ENCODE measurements at regions not wholly inside any gene's neighbourhood (a gene's known extent, or its start where the extent isn't known, plus 50 kb on each side); places are given as distances from the start of the nearest gene placed in this dataset.

- no peak overlapping the region for H3K4me3 ChIP-seq (ENCODE audit: low read length in 3 of 3)
- TF ChIP-seq, protein P1, sequence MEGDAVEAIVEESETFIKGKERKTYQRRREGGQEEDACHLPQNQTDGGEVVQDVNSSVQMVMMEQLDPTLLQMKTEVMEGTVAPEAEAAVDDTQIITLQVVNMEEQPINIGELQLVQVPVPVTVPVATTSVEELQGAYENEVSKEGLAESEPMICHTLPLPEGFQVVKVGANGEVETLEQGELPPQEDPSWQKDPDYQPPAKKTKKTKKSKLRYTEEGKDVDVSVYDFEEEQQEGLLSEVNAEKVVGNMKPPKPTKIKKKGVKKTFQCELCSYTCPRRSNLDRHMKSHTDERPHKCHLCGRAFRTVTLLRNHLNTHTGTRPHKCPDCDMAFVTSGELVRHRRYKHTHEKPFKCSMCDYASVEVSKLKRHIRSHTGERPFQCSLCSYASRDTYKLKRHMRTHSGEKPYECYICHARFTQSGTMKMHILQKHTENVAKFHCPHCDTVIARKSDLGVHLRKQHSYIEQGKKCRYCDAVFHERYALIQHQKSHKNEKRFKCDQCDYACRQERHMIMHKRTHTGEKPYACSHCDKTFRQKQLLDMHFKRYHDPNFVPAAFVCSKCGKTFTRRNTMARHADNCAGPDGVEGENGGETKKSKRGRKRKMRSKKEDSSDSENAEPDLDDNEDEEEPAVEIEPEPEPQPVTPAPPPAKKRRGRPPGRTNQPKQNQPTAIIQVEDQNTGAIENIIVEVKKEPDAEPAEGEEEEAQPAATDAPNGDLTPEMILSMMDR (IDR thresholded peaks at IDR 0.05; ENCODE audit: borderline replicate concordance, extremely low read depth, insufficient read depth), result no peak
- no peaks in the 10 kb centered on the region for H3K36me3 ChIP-seq (ENCODE audit: control insufficient read depth in 2 of 3, insufficient read depth in 3 of 3, low read length in 3 of 3)
- H3K27ac ChIP-seq (ENCODE audit: low read depth in 2 of 2, low read length in 2 of 2), result no peak overlapping the region
- DNase-seq (no peak), FAIRE-seq (no peak)
- no peaks in the 10 kb centered on the region for H3K27me3 ChIP-seq (ENCODE audit: control insufficient read depth, insufficient read depth, low read length)
- intact Hi-C loops (cut with DNase I), result no loop called here
- H3K9me3 ChIP-seq (ENCODE audit: control insufficient read depth in 2 of 3, insufficient read depth in 1 of 3, low read length in 3 of 3), result no peaks in the 10 kb centered on the region
- H3K9ac ChIP-seq (ENCODE audit: low read length in 3 of 3), result no peak overlapping the region
- peaks cover 4 to 13% (median 12%) of the 10 kb centered on the region in 3 donors for H3K4me1 ChIP-seq (ENCODE audit: control insufficient read depth in 2 of 3, insufficient read depth in 2 of 3, low read depth in 1 of 3, low read length in 3 of 3)
These were observed 161.0 kb downstream of the SLC28A3 start for GRCh38 chr9:84179531-84179930.

DNA sequence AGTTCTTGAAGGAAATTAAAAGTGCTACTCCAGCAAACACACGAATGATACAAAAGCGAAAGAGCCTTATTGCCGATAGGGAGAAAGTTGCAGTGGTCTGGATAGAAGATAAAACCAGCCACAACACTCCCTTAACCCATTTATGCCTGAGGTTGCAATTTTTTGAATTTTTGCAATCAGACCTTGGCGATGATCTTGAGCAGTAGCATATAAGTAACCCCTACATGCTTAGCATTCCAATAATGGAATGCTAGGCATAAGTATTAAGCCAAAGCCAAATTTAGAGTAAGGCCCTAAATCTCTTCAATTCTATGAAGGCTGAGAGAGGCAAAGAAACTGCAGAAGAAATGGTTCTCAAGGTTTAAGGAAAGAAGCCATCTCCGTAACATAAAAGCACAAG, 153.5 kb downstream of the SLC28A3 start:
- TF ChIP-seq, protein P1 (IDR thresholded peaks at IDR 0.05; ENCODE audit: borderline replicate concordance, extremely low read depth, insufficient read depth), result no peak
- Histone ChIP-seq H3K9ac (ENCODE audit: low read length in 3 of 3) (no peak overlapping the region), H3K4me3 (ENCODE audit: low read length in 3 of 3) (no peak overlapping the region), H3K9me3 (ENCODE audit: control insufficient read depth in 2 of 3, insufficient read depth in 1 of 3, low read length in 3 of 3) (no peaks in the 10 kb centered on the region), H3K27me3 (ENCODE audit: control insufficient read depth, insufficient read depth, low read length) (no peaks in the 10 kb centered on the region), H3K36me3 (ENCODE audit: control insufficient read depth in 2 of 3, insufficient read depth in 3 of 3, low read length in 3 of 3) (no peaks in the 10 kb centered on the region), H3K27ac (ENCODE audit: low read depth in 2 of 2, low read length in 2 of 2) (no peak overlapping the region), H3K4me1 (ENCODE audit: control insufficient read depth in 2 of 3, insufficient read depth in 2 of 3, low read depth in 1 of 3, low read length in 3 of 3) (peaks cover 0 to 3% (median 2%) of the 10 kb centered on the region in 3 donors)
- FAIRE-seq (no peak), DNase-seq (no peak)
- intact Hi-C loops (cut with DNase I), result no loop called here

DNA sequence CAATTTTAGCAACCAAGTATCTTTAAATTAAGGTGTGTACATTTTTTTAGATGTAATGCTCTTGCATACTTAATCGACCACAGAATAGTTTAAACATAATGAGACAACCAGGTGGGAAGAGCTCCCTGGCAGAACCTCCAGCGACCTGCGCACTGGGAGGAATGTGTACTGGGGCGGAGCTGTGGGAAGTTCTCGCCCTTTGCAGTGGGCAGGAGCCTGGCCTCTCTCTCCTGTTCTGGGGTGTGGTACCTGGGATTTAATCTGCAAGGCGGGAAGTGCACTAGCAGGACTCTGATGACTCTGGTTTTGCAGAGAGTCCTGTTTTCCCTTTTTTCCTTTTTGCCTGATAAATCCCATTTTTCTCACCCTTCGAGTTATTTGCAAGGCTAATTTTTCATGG, 150.7 kb downstream of the SLC28A3 start:
- FAIRE-seq (no peak), DNase-seq (no peak)
- TF ChIP-seq, protein P1 (IDR thresholded peaks at IDR 0.05; ENCODE audit: borderline replicate concordance, extremely low read depth, insufficient read depth), result no peak

GRCh38 chr9:84190411-84190810, 150.1 kb downstream of the SLC28A3 start:
- no peak overlapping the region for H3K4me3 ChIP-seq (ENCODE audit: low read length in 3 of 3)
- FAIRE-seq, result no peak

More for the DNA sequence above, 150.7 kb downstream of the SLC28A3 start:
- Histone ChIP-seq H3K9me3 (ENCODE audit: control insufficient read depth in 2 of 3, insufficient read depth in 1 of 3, low read length in 3 of 3) (no peaks in the 10 kb centered on the region), H3K36me3 (ENCODE audit: control insufficient read depth in 2 of 3, insufficient read depth in 3 of 3, low read length in 3 of 3) (no peaks in the 10 kb centered on the region), H3K27me3 (ENCODE audit: control insufficient read depth, insufficient read depth, low read length) (no peaks in the 10 kb centered on the region), H3K9ac (ENCODE audit: low read length in 3 of 3) (no peak overlapping the region), H3K27ac (ENCODE audit: low read depth in 2 of 2, low read length in 2 of 2) (no peak overlapping the region), H3K4me3 (ENCODE audit: low read length in 3 of 3) (no peak overlapping the region), H3K4me1 (ENCODE audit: control insufficient read depth in 2 of 3, insufficient read depth in 2 of 3, low read depth in 1 of 3, low read length in 3 of 3) (no peaks in the 10 kb centered on the region)
- intact Hi-C loops (cut with DNase I), result no loop called here

More at GRCh38 chr9:84190411-84190810, 150.1 kb downstream of the SLC28A3 start:
- TF ChIP-seq, protein P1 (IDR thresholded peaks at IDR 0.05; ENCODE audit: borderline replicate concordance, extremely low read depth, insufficient read depth), result no peak
- H3K36me3 ChIP-seq (ENCODE audit: control insufficient read depth in 2 of 3, insufficient read depth in 3 of 3, low read length in 3 of 3), result no peaks in the 10 kb centered on the region
- no peak overlapping the region for H3K9ac ChIP-seq (ENCODE audit: low read length in 3 of 3)
- H3K27me3 ChIP-seq (ENCODE audit: control insufficient read depth, insufficient read depth, low read length), result no peaks in the 10 kb centered on the region
- no peak for DNase-seq
- no peaks in the 10 kb centered on the region for H3K9me3 ChIP-seq (ENCODE audit: control insufficient read depth in 2 of 3, insufficient read depth in 1 of 3, low read length in 3 of 3)
- H3K27ac ChIP-seq (ENCODE audit: low read depth in 2 of 2, low read length in 2 of 2), result no peak overlapping the region
- no peaks in the 10 kb centered on the region for H3K4me1 ChIP-seq (ENCODE audit: control insufficient read depth in 2 of 3, insufficient read depth in 2 of 3, low read depth in 1 of 3, low read length in 3 of 3)
- intact Hi-C loops (cut with DNase I), result no loop called here

Data from kidney (tissue), 13 donors.